ENCODE measurements at regions not wholly inside any gene's neighbourhood (a gene's known extent, or its start where the extent isn't known, plus 50 kb on each side); places are given as distances from the start of the nearest gene placed in this dataset.

- Histone ChIP-seq H3K27ac (no peak overlapping the region), H3K4me1 (no peaks in the 10 kb centered on the region), H3K4me3 (no peak overlapping the region), H3K27me3 (no peaks in the 10 kb centered on the region), H3K36me3 (no peaks in the 10 kb centered on the region), H3K9me3 (no peaks in the 10 kb centered on the region)
- no peak for TF ChIP-seq CTCF (IDR thresholded peaks at IDR 0.05)
- no peak for DNase-seq (ENCODE audit: low spot score in 2 of 2)
- intact Hi-C loops (cut with DNase I) = no loop called here
Observed at GRCh38 chr4:138014590-138015288, 227.4 kb downstream of the SLC7A11 start.

DNA sequence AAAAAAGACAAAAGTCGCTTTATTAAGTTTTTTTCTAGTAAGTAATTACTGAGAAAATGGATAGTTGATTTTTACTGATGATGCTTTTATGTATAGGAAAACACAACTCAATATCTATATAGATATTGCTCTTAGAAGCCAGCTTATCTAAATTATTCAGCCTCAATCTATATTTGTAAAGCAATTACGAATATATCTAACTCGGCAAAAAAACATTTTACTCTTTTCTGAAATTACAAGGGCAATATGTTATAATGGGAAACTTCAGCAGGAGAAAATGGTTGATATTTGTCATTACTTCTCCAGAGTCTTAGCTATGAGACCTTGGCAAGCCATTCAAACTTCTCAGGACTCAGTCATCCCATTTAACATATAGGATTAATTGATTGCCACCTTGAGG, 228.5 kb downstream of the SLC7A11 start:
- Histone ChIP-seq H3K27ac (no peak overlapping the region), H3K36me3 (no peaks in the 10 kb centered on the region), H3K4me1 (no peaks in the 10 kb centered on the region), H3K4me3 (no peak overlapping the region), H3K27me3 (no peaks in the 10 kb centered on the region), H3K9me3 (no peaks in the 10 kb centered on the region)
- intact Hi-C loops (cut with DNase I) = no loop called here
- no peak for TF ChIP-seq CTCF (IDR thresholded peaks at IDR 0.05)
- no peak for DNase-seq (ENCODE audit: low spot score in 2 of 2)

- H3K27me3 ChIP-seq = no peaks in the 10 kb centered on the region
- H3K4me3 ChIP-seq = no peak overlapping the region
- intact Hi-C loops (cut with DNase I) = no loop called here
- H3K36me3 ChIP-seq = no peaks in the 10 kb centered on the region
- H3K4me1 ChIP-seq = no peaks in the 10 kb centered on the region
- TF ChIP-seq CTCF (IDR thresholded peaks at IDR 0.05) = no peak
- no peak for DNase-seq (ENCODE audit: low spot score in 2 of 2)
- H3K9me3 ChIP-seq = no peaks in the 10 kb centered on the region
- no peak overlapping the region for H3K27ac ChIP-seq
Observed at GRCh38 chr4:138010639-138011038, 231.5 kb downstream of the SLC7A11 start.

GRCh38 chr4:138007572-138007971, 234.6 kb downstream of the SLC7A11 start:
- intact Hi-C loops (cut with DNase I) = no loop called here
- no peak for DNase-seq (ENCODE audit: low spot score in 2 of 2)
- no peak overlapping the region for H3K4me3 ChIP-seq

DNA sequence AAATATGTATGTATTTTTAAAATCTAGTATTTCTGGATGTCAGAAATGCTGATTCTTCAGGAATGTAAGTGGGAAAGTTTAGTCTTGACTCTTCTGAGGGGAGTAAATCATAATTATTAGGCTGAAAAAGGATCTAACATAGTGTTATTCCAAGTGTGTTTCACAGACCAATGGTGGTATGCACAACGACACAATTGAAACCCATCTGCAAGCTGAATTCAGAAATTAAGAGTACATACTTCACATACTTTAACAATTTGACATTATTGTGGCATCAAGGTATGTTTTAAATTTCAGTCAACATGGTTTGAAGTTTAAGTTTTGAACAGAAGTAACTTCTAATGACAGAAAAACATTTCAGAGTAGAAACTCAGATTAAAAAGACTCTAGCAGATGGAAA, 236.7 kb downstream of the SLC7A11 start:
- Histone ChIP-seq H3K27ac (no peak overlapping the region), H3K27me3 (no peaks in the 10 kb centered on the region), H3K4me3 (no peak overlapping the region), H3K9me3 (no peaks in the 10 kb centered on the region), H3K36me3 (no peaks in the 10 kb centered on the region), H3K4me1 (no peaks in the 10 kb centered on the region)
- intact Hi-C loops (cut with DNase I) = no loop called here
- no peak for TF ChIP-seq CTCF (IDR thresholded peaks at IDR 0.05)
- no peak for DNase-seq (ENCODE audit: low spot score in 2 of 2)

More at GRCh38 chr4:138007572-138007971, 234.6 kb downstream of the SLC7A11 start:
- no peaks in the 10 kb centered on the region for H3K36me3 ChIP-seq
- H3K27ac ChIP-seq = no peak overlapping the region
- H3K9me3 ChIP-seq = no peaks in the 10 kb centered on the region
- no peaks in the 10 kb centered on the region for H3K27me3 ChIP-seq
- no peak for TF ChIP-seq CTCF (IDR thresholded peaks at IDR 0.05)
- H3K4me1 ChIP-seq = no peaks in the 10 kb centered on the region

DNA sequence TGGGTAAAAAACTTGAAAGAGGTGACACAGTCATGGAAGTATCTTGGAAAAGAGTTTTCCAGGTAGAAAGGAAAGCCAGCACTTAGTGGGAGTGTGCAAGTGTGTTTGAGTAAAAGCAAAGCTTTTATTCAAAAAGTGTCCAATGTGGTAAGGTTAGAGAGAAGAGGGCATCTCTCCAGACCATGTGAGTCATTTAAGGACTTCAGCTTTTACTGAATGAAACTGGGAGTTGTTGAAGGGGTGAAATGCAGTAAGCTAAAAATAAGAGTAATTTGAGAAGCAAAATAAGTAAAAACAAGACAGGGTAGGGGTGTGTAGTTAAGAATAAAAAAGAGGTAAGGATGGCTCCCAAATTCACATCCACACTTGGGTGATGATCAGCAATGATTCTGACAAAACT, 238.9 kb downstream of the SLC7A11 start:
- no peak for DNase-seq (ENCODE audit: low spot score in 2 of 2)
- Histone ChIP-seq H3K27me3 (no peaks in the 10 kb centered on the region), H3K4me3 (no peak overlapping the region), H3K9me3 (no peaks in the 10 kb centered on the region), H3K4me1 (no peaks in the 10 kb centered on the region), H3K36me3 (no peaks in the 10 kb centered on the region), H3K27ac (no peak overlapping the region)
- intact Hi-C loops (cut with DNase I) = no loop called here
- no peak for TF ChIP-seq CTCF (IDR thresholded peaks at IDR 0.05)

Data from ascending aorta (tissue), 2 donors.